ENCODE measurements at regions not wholly inside any gene's neighbourhood (a gene's known extent, or its start where the extent isn't known, plus 50 kb on each side); places are given as distances from the start of the nearest gene placed in this dataset.
"Not testable (repeated sequence)": the region's sequence is repeated elsewhere in the genome, so short reads cannot be mapped to it uniquely, and the experiment has no call there.

DNA sequence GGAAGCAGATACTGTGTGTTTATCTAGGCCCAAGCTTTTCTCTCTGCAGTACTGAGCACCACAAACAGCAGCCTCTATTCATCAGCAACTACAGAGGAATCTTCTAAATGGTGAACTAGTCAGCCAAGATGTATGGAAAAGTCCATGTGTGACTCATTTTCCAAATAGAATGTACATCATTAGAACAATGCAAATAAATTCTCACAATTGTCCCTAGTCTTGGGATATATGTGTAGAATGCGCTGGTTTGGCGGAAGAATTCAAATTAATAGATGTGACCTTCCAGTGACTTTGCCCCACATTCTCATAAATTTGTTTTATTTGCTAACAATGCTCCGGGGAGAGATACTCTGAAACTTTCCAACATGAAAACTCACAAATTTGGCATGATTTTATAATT, 436.2 kb downstream of the CBLN4 start:
- in situ Hi-C loops (cut with MboI; ENCODE audit: low pct_unique_long_range_greater_than_20kb, low sequenced_read_pairs) = no loop called here
- DNase-seq = no peak

DNA sequence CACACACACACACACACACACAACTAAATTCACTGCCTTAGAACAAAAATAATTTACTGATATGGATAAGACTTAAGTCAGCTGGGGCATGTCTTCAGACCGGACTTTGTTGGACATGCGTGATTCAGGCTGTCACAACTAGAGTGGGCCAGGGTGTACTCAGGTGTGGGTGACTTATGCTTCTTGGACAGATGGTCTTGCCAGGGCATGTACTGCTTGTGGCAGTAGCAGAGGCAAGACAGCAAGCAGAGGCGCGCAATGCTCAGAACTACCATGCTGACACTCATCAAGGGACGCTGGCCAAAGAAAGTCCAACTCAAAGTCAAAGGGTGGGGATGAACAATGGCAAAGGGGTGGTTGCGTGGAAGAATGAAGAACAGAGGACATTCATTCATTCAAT, 437.5 kb downstream of the CBLN4 start:
- DNase-seq = no peak
- in situ Hi-C loops (cut with MboI; ENCODE audit: low pct_unique_long_range_greater_than_20kb, low sequenced_read_pairs) = no loop called here

DNA sequence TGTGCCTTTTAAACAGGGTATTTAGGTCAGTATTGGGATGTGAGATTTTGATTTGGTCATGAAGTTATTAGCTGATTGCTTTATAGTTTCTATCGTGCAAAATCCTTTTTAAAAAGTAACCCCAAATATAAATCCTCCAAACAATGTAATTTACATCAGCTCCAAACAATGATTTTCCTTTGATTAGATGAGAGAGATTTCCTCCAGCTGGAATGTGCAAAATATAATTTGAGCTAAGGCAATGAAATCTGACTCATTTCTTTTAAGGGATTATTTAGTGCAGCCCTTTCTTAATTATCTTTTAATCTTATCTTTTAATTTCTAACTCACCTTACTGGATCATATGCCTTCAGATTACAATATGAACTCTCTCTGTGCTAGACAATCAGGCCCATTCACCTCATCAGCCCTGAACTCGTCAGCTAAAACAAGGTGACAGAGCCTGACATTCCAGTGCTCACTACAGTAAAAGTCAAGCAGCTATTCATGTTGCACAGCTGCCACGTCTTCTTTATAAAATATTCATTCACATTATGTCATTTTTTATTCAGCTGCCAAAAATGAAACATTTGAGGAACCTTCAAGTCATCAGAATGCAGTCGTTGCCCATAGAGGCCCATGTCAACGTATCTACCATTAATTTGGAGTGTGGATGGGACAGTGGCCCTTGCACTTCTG, 440.1 kb downstream of the CBLN4 start:
- in situ Hi-C loops (cut with MboI; ENCODE audit: low pct_unique_long_range_greater_than_20kb, low sequenced_read_pairs) = no loop called here
- DNase-seq = no peak

DNA sequence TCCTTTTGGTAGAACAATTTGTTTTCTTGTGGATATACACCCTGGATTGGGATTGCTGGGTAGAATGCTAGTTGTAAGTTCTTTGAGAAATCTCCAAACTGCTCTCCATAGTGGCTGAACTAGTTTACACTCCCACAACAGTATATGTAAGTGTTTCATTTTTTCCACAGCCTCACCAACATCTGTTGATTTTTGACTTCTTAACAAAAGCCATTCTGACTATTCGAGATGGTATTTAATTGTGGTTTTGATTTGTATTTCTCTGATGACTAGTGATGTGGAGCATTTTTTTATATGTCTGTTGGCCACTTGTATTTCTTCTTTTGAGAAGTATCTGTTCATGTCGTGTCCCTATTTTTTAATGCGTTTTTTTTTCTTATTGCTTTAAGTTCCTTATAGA, 444.1 kb downstream of the CBLN4 start:
- no peak for DNase-seq
- in situ Hi-C loops (cut with MboI; ENCODE audit: low pct_unique_long_range_greater_than_20kb, low sequenced_read_pairs) = no loop called here

DNA sequence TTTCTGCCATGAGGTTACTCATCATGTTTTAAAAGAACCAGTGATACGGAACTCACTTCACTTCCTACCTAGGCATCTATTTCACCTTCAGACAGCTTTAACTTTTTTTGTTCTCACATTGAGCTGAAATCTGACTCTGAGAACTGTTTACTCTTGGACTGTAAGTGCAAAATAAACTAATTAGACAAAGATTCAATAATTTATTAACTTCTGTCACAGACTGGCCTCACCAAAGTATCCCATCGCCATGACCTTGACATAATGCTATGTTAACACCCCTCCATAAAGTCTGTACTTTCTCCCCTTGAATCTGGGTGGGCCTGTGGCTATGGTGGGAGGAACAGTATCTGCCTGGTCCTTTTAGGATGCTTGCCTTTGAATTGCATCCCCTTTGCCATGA, 448.1 kb downstream of the CBLN4 start:
- in situ Hi-C loops (cut with MboI; ENCODE audit: low pct_unique_long_range_greater_than_20kb, low sequenced_read_pairs) = no loop called here

DNA sequence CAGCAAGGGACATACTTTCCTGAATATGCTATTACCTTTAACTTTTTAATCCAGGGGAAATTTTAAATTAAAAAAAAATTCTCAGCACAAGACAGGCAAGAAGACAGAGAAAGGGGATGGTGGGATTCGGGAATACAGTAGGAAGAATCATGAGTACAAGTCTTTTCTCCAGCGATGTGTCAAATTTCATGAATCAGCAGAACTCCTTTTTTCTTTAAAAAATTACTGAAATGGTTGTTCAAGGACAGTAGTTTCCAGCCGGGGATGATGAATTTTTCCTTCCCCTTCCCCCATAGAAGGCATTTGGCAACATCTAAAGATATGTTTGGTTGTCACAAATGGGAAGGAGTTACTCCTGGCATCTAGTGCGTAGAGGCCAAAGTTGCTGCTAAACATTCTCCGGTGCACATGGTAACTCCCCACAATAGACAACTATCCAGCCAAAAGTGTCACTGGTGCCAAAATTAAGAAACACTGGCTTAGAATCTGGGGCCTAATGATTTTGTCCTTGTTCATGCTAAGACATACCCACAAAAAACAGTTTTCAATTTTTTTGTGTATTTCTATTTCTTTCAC, 450.2 kb downstream of the CBLN4 start:
- DNase-seq = no peak
- in situ Hi-C loops (cut with MboI; ENCODE audit: low pct_unique_long_range_greater_than_20kb, low sequenced_read_pairs) = no loop called here

More for the DNA sequence above, 448.1 kb downstream of the CBLN4 start:
- no peak for DNase-seq

DNA sequence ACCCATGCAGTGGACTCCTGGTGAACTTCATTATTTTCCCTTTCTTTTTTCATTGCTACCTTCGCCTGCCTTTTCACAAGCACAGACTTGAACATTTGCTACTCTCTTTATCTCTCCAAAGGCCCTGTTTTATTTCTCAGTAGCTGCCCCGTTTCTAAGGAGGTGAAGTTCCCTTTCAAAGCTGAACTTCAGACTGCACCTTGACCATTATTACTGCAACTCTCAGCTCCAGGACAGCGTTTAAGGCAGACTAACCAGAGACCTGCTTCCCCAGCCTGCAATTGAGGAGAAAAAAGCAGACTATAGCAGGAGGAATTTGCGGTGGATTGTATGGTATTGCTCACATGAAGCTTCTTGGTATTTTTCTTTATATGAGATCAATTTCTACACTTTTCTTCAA, 460.7 kb downstream of the CBLN4 start:
- DNase-seq = no peak
- in situ Hi-C loops (cut with MboI; ENCODE audit: low pct_unique_long_range_greater_than_20kb, low sequenced_read_pairs) = no loop called here

DNA sequence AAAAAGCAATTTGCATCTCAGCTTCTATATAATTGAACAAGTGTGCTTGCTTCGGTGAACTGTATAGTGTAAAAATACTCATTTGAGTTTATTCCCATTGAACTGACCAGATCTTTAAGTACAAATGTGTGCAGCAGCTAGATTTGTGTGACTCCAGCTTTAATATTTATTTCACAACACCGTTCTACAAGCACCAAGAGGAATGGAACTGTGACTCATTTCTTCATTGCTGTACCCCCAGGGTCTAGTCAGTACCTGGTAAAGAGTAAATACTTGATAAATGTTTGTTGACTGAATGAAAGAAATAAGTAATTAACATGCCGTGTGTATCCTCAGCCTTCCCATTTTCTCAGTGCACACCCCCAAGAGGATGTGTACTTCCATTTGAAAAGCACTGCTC, 464.8 kb downstream of the CBLN4 start:
- no peak for DNase-seq
- in situ Hi-C loops (cut with MboI; ENCODE audit: low pct_unique_long_range_greater_than_20kb, low sequenced_read_pairs) = no loop called here

DNA sequence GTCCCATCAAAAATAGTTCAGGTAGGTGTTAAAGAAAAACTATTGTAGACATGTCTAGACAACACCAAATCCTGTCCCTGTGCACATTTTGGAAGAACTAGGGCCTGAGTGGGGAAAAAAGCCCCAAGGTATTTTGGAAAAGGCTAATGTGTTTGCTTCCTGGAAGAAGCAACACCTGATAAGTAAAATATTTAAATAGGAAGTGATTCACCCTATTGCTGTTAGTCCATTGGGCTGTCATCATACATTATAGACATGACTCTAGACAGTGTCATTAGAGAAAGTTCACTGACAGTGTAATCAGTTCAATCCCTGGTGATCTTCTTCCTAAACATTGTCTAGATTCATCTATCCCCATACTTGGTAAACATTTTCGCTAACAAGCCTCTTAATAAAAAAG, 465.3 kb downstream of the CBLN4 start:
- in situ Hi-C loops (cut with MboI; ENCODE audit: low pct_unique_long_range_greater_than_20kb, low sequenced_read_pairs) = no loop called here
- DNase-seq = no peak

DNA sequence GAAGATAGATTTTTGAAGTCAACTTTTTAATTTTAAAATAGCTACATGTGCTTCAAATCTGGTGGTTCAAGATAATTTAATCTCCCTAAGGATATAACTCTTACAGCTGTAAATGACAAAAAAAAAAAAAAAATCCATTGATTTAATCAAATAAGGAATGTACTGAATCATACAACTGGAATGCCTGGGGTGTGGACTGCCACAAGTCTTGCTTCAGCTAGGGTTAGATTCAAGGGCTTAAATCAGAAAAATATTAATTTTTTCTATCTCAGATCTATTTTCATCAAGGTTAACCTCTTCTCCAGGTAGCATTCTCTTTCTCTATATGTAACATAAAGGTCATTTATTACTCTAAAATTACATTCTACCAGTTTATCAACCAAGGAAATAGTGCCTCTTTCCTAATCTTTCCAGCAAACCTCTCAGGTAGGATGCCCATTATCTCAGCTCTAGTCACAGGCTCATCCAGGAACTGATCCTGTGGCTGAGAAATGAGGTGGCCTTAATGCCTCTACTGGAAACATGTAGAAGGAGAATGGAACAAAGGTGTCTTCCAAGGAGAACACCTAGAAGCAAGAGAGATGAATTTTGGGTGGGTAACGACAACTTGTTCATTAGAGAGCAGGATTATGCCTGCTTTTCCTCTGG, 466.9 kb downstream of the CBLN4 start:
- DNase-seq = no peak
- in situ Hi-C loops (cut with MboI; ENCODE audit: low pct_unique_long_range_greater_than_20kb, low sequenced_read_pairs) = no loop called here

DNA sequence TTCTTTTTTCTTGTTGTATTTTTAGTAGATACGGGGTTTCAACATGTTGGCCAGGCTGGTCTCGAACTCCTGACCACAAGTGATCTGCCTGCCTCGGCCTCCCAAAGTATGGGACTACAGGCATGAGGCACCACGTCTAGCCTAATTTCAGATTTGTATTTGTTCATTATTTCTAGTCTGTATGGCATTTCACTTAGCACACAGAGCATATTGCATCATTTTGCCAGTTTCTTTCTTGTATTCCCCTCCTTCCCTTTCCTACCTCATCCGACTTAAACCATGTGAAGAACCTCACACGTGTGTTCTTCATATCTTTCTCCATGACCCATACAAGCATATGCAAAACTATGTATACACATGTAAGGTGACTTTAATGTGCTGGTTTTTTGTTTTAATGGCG, 470.0 kb downstream of the CBLN4 start:
- DNase-seq = no peak
- in situ Hi-C loops (cut with MboI; ENCODE audit: low pct_unique_long_range_greater_than_20kb, low sequenced_read_pairs) = no loop called here

DNA sequence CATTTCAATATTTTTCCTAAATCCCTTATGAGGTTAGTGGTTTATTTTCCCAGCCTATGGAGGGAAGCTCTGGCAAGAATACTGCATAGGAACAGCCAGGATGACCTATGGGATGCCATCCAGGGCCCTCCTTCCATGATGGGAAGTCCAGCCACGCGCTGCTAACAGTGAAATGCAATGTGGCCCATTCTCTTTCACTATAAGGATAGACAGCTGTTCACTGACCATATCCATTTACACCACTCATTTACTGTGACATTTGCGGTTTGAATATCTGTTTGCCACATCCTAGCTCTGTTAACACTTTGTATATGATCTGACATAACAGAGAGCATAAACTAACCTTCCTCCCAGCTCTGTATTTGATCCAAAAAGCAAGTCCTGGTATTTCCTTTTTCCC, 471.7 kb downstream of the CBLN4 start:
- DNase-seq = no peak
- in situ Hi-C loops (cut with MboI; ENCODE audit: low pct_unique_long_range_greater_than_20kb, low sequenced_read_pairs) = no loop called here

DNA sequence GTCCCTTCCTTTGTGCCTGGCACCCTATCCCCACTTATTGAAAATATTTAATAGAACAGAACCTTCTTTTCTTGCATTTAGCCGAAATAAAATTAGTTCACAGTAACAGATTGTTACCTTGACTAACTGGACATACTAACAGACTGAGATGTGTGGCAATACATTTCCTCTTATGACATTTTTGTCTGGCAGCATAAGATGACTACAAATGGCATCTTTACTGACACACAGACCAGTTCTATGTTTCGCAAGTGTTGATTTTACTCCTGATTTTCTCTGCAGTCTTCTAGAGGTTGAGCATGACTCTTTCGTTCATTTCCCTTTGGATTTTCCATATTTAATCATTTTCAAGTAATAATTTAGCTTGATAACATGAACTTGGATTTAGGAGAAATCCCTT, 474.6 kb downstream of the CBLN4 start:
- in situ Hi-C loops (cut with MboI; ENCODE audit: low pct_unique_long_range_greater_than_20kb, low sequenced_read_pairs) = no loop called here
- DNase-seq = no peak

DNA sequence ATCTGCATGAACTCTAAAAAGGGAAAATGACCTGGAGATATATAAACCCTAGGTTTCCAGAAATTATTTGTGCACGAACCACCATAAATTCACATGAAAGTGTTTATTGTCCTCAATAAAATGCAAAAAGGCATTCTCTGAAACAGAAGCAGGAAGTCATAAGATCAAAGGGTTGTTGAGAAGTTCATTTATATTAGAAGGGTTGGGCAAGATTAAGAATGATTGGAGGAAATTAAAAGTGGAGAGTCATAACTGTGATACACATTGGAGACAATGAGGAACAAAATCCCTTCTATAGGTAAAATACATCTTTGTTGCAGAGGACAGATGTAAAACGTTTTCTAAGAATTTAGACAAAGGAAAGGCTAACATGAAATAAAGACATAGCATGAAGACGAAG, 476.8 kb downstream of the CBLN4 start:
- DNase-seq = no peak
- in situ Hi-C loops (cut with MboI; ENCODE audit: low pct_unique_long_range_greater_than_20kb, low sequenced_read_pairs) = no loop called here

DNA sequence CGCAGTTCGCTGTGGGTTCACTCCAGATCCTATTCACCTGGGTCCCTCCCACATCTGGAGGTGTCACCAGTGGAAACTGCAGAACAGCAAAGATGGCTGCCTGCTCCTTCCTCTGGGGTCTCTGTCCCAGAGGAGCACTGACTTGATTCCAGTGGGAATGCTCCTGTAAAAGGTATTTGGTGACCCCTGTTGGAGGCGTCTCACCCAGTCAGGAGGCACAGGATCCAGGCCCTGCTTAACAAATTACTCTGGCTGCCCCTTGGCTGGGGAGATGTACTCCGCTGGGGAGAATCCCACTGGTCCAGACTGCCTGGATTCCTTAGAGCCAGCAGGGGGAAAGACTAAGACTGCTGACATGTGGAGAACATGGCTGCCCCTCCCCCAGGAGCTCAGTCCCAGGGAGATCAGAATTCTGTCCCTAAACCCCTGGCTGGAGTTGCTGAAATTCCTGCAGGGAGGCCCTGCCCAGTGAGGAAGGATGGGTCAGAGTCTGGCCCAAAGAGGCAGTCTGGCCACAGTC, 483.0 kb downstream of the CBLN4 start:
- in situ Hi-C loops (cut with MboI; ENCODE audit: low pct_unique_long_range_greater_than_20kb, low sequenced_read_pairs) = no loop called here
- no peak for DNase-seq

DNA sequence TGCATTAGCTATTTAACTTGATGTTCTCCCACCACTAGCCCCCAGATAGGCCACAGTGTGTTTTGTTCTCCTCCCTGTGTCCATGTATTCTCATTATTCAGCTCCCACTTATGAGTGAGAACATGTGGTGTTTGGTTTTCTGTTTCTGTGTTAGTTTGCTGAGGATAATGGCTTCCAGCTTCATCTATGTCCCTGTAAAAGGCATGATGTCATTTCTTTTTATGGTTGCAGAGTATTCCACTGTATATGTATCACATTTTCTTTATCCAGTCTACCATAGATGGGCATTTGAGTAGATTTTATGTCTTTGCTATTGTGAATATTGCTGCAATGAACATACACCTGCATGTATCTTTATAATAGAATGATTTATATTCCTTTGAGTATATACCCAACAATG, 487.7 kb downstream of the CBLN4 start:
- in situ Hi-C loops (cut with MboI; ENCODE audit: low pct_unique_long_range_greater_than_20kb, low sequenced_read_pairs); DNase-seq: not testable (repeated sequence)

DNA sequence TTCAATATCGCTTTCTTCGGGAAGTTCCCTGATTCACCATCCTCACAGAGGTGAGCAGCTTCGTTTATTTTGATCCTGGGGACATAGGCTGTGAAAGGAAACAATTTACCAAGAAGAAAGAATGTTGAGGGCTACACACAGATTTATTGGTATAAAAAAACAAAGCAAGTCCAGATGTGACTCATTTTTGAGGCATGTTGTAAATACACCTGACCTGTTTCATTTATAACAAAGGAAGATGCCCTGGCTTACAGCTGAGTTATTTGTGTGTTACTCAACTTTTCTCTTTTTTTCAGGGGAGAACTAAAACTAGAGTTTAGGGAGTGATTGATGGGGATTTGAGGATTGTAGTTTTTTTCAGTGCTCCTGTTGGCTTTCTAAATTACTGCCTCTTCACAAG, 489.5 kb downstream of the CBLN4 start:
- in situ Hi-C loops (cut with MboI; ENCODE audit: low pct_unique_long_range_greater_than_20kb, low sequenced_read_pairs) = no loop called here
- no peak for DNase-seq

DNA sequence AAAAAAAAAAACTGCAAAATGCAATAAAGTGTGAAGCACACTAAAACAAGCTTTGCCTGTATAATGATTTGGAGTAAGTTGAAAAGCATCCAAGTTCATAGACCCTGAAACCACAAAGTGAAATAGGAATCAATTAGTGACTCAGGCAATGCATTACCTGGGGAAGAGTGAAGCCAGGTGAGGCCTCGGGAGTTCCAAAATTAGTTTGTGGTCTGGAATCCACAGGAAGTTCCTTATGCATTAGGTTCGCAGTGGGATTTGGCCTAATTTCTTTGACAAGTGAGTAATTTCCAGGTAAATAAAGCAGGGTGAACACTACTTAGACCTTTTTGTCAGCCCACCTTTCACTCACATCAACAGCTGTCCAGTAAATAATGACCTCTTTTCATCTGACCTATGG, 490.8 kb downstream of the CBLN4 start:
- DNase-seq = no peak
- in situ Hi-C loops (cut with MboI; ENCODE audit: low pct_unique_long_range_greater_than_20kb, low sequenced_read_pairs) = no loop called here

DNA sequence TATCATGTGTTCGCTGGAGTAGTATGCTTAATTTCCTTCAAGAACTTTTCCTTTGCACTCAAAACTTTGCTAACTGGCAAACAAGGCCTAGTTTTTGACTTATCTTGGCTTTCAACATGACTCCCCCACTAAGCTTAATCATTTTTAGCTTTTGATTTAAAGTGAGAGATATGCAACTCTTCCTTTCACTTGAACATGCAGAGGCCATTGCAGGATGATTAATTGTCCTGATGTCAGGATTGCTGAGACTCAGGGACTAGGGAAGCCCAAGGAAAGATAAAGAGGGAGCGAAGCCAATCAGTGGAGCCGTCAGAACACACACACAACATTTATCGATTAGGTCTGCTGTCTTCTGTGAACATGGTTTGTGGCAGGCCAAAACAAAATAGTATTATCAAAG, 491.4 kb downstream of the CBLN4 start:
- in situ Hi-C loops (cut with MboI; ENCODE audit: low pct_unique_long_range_greater_than_20kb, low sequenced_read_pairs) = no loop called here
- no peak for DNase-seq

DNA sequence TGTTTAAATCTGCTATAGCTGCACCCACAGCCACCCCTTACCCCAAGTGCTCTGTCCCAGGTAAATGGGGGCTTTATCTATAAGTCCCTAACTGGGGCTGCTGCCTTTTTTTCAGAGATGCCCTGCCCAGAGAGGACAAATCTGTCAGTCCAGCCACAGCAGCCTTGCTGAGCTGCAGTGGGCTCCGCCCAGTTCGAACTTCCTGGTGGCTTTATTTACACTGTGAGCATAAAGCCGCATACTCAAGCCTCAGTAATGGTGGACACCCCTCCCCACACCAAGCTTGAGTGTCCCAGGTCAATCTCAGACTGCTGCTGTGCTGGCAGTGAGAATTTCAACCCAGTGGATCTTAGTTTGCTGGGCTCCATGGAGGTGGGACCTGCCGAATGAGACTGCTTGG, 505.2 kb downstream of the CBLN4 start:
- in situ Hi-C loops (cut with MboI; ENCODE audit: low pct_unique_long_range_greater_than_20kb, low sequenced_read_pairs) = no loop called here
- no peak for DNase-seq

DNA sequence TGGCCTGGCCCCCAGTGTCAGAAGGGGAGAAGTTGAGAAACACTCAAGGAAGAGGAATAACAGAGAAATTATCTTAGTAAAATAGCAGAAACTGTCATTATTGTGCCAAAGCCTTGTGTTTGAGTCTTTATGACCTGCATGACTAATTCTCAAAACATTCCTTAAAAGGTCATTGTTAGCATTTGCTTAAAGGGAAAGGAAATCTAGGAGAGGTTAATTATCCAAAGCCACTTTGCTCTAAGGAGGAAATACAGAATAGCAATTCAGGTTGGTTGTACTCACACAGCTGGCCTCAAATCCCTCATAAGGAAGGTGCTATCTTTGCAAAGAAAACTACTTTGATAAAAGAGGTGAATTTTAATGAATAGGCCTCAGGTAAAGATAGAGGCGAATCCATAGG, 516.7 kb downstream of the CBLN4 start:
- in situ Hi-C loops (cut with MboI; ENCODE audit: low pct_unique_long_range_greater_than_20kb, low sequenced_read_pairs) = no loop called here
- DNase-seq = no peak

Data from KBM-7 (cell line).